GM12878 (cell line): ENCODE measurements at regions not wholly inside any gene's neighbourhood (a gene's known extent, or its start where the extent isn't known, plus 50 kb on each side); places are given as distances from the start of the nearest gene placed in this dataset.

Experiments
- ATAC-seq: fragments of 200-7000 bp; cut with Tn5 transposase; 3 replicates; pipeline ENCODE4 v1.9.1; 2020; ENCODE audit warnings: mild to moderate bottlenecking, moderate library complexity
- BruUV-seq: library from RNA; stranded (reverse); fragments of 400-500 nt; replicated peaks from 2 replicates; lab custom pipeline; 2021; lab: Mats Ljungman, UMichigan
- CTCF ChIA-PET: fragments of 300-600 bp; sonication (Branson Sonifier 250); formaldehyde crosslinking; extraction: SDS; loops from one replicate; lab custom pipeline; 2021; ENCODE audit warnings: inconsistent platforms; lab: Yijun Ruan, JAX
- POLR2A ChIA-PET: fragments of 350-600 bp; formaldehyde crosslinking; extraction: SDS; loops from one replicate; lab custom pipeline; 2021; ENCODE audit warnings: inconsistent platforms; lab: Charles Lee
- RAD21 ChIA-PET: fragments of 300-600 bp; sonication (Branson Sonifier 250); formaldehyde crosslinking; loops from one replicate; lab custom pipeline; 2023; ENCODE audit warnings: antibody characterized with exemption; ENCODE audit not compliant: unreplicated experiment; lab: Charles Lee
- SMC1A ChIA-PET: fragments of 300-600 bp; sonication (Branson Sonifier 250); formaldehyde crosslinking; loops from one replicate; lab custom pipeline; 2023; ENCODE audit not compliant: unreplicated experiment, uncharacterized antibody; lab: Charles Lee
- DNase-seq: peaks from one replicate; pipeline ENCODE4 v3.0.0-alpha.2; 2011; ENCODE audit warnings: low read depth, low spot score
- FAIRE-seq: peaks from 3 replicates; lab custom pipeline; 2011; peaks lifted over from hg19 to GRCh38; lab: Jason Lieb, UNC
- H2AFZ ChIP-seq: 2 replicates; pipeline ENCODE4 v1.6.0; 2011; ENCODE audit warnings: low read depth, low read length, control low read depth; ENCODE audit not compliant: control insufficient read depth
- H3K27ac ChIP-seq: 2 replicates; pipeline ENCODE4 v1.5.1; 2011; ENCODE audit warnings: control low read depth; ENCODE audit not compliant: control insufficient read depth, insufficient read depth
- H3K27me3 ChIP-seq, 2 experiments: replicated peaks in 1 of 2; 2 replicates each; pipeline versions ENCODE4 v1.6.0 to v1.6.1; 2011; ENCODE audit warnings: low read length in 1 of 2; ENCODE audit not compliant: control insufficient read depth in 2 of 2, insufficient read depth in 2 of 2
- H3K36me3 ChIP-seq, 2 experiments: 2 replicates each; pipeline ENCODE4 v1.5.1; 2011; ENCODE audit warnings: low read length in 1 of 2; ENCODE audit not compliant: control insufficient read depth in 2 of 2, insufficient read depth in 2 of 2
- H3K4me1 ChIP-seq: 2 replicates; pipeline ENCODE4 v1.6.1; 2011; ENCODE audit warnings: mild to moderate bottlenecking, low read length, moderate library complexity, mixed read lengths; ENCODE audit not compliant: control insufficient read depth, insufficient read depth
- H3K4me2 ChIP-seq: 2 replicates; pipeline ENCODE4 v1.6.0; 2011; ENCODE audit warnings: control low read depth; ENCODE audit not compliant: control insufficient read depth, insufficient read depth
- H3K4me3 ChIP-seq: fragments of 200-600 bp; sonication (generic); 2 replicates; pipeline ENCODE4 v1.5.1; 2016
- H3K79me2 ChIP-seq: 2 replicates; pipeline ENCODE4 v1.6.0; 2011; ENCODE audit warnings: low read length; ENCODE audit not compliant: control insufficient read depth, insufficient read depth
- H3K9ac ChIP-seq: 2 replicates; pipeline ENCODE4 v1.8.0; 2011; ENCODE audit warnings: low read length, control low read depth, mixed read lengths; ENCODE audit not compliant: control insufficient read depth, insufficient read depth
- H3K9me3 ChIP-seq: replicated peaks from 3 replicates; pipeline ENCODE4 v1.5.1; 2011; ENCODE audit warnings: mild to moderate bottlenecking, low read length; ENCODE audit not compliant: control insufficient read depth, insufficient read depth
- H4K20me1 ChIP-seq: 2 replicates; pipeline ENCODE4 v1.6.0; 2011; ENCODE audit not compliant: control insufficient read depth, insufficient read depth
- BHLHE40 ChIP-seq, 2 experiments: fragments of 450-650 bp in 1 of 2; IDR thresholded peaks; 2 replicates each; pipeline ENCODE4 v1.6.1; 2011 to 2017; ENCODE audit warnings: low read depth in 2 of 2, borderline replicate concordance in 1 of 2, improper control_type of control experiment in 1 of 2, low read length in 1 of 2, mild to moderate bottlenecking in 1 of 2
- CBX5 ChIP-seq: sonication (generic); IDR thresholded peaks from 2 replicates; pipeline ENCODE4 v1.6.1; 2016; ENCODE audit warnings: low read depth, moderate library complexity, mild to moderate bottlenecking, inconsistent platforms
- HCFC1 ChIP-seq: fragments of 150-350 bp; IDR thresholded peaks from 2 replicates; pipeline ENCODE4 v1.6.1; 2014; ENCODE audit warnings: low read length
- MTA3 ChIP-seq: IDR thresholded peaks from 2 replicates; pipeline ENCODE4 v1.6.1; 2012; ENCODE audit warnings: low read length, inconsistent platforms, borderline replicate concordance
- NBN ChIP-seq: fragments of 450-650 bp; IDR thresholded peaks from 2 replicates; pipeline ENCODE4 v1.6.1; 2016
- NR2C2 ChIP-seq: IDR thresholded peaks from 2 replicates; pipeline ENCODE4 v1.6.1; 2011; ENCODE audit warnings: borderline replicate concordance, low read depth; ENCODE audit not compliant: control insufficient read depth, insufficient read length
- SREBF1 ChIP-seq: IDR thresholded peaks from 2 replicates; pipeline ENCODE4 v1.6.1; 2012; ENCODE audit warnings: mild to moderate bottlenecking, low read length
- ZNF24 ChIP-seq: fragments of 450-650 bp; IDR thresholded peaks from 2 replicates; pipeline ENCODE4 v1.6.1; 2017; ENCODE audit warnings: antibody characterized with exemption, mild to moderate bottlenecking
- WGBS: methylation state at CpG from one replicate; pipeline ENCODE4 v1.1.6; 2016; ENCODE audit warnings: low lambda C conversion rate; ENCODE audit not compliant: insufficient replicate concordance, insufficient coverage; ENCODE audit errors: missing lambda C conversion rate; 5-methylcytosine and 5-hydroxymethylcytosine counted together
- in situ Hi-C: fragments of 300-500 bp; cut with MboI; formaldehyde crosslinking; loops from 9 replicates; pipeline ENCODE4 v1.14.3; 2018; ENCODE audit warnings: mixed read lengths
- intact Hi-C: fragments of 100-400 bp; cut with micrococcal nuclease; formaldehyde crosslinking; loops from one replicate; pipeline ENCODE4 v1.14.2; 2022; ENCODE audit not compliant: unreplicated experiment
- TF ChIP-seq, protein P1 (sequence below): fragments of 450-650 bp; IDR thresholded peaks from 2 replicates; pipeline ENCODE4 v1.6.1; 2017; ENCODE audit warnings: mild to moderate bottlenecking
- TF ChIP-seq, protein P2 (sequence below): fragments of 450-650 bp; IDR thresholded peaks from 2 replicates; pipeline ENCODE4 v1.6.1; 2017; ENCODE audit warnings: mild to moderate bottlenecking, moderate library complexity
- TF ChIP-seq, protein P3 (sequence below): fragments of 450-650 bp; IDR thresholded peaks from 2 replicates; pipeline ENCODE4 v1.6.1; 2017; ENCODE audit warnings: antibody characterized with exemption, mild to moderate bottlenecking, moderate library complexity
- TF ChIP-seq, protein P4 (sequence below): fragments of 450-650 bp; IDR thresholded peaks from 2 replicates; pipeline ENCODE4 v1.6.1; 2017; ENCODE audit warnings: borderline replicate concordance

DNA sequence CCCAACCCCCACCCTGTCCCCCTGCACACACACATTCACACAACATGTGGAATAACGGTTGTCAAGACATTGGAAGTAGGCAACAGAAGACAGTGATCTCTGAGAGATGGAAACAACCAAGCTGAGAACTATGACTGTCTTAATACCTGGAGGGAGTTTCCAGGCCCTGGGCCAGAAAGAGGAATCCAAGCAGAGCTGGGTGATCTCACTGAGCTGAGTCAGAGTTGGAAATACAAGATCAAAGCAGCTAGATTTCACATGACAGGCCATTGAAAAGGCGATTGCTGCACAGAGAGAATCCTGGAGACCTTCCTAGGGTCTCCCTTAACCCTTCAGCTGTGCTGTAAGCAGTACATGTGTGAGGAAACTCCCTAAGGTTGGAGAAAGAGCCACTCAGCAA, 165.8 kb upstream of the PRSS1 start (continued):
- TF ChIP-seq, protein P1, sequence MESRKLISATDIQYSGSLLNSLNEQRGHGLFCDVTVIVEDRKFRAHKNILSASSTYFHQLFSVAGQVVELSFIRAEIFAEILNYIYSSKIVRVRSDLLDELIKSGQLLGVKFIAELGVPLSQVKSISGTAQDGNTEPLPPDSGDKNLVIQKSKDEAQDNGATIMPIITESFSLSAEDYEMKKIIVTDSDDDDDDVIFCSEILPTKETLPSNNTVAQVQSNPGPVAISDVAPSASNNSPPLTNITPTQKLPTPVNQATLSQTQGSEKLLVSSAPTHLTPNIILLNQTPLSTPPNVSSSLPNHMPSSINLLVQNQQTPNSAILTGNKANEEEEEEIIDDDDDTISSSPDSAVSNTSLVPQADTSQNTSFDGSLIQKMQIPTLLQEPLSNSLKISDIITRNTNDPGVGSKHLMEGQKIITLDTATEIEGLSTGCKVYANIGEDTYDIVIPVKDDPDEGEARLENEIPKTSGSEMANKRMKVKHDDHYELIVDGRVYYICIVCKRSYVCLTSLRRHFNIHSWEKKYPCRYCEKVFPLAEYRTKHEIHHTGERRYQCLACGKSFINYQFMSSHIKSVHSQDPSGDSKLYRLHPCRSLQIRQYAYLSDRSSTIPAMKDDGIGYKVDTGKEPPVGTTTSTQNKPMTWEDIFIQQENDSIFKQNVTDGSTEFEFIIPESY, result no peak
- no peak for TF ChIP-seq MTA3
- TF ChIP-seq, protein P2, sequence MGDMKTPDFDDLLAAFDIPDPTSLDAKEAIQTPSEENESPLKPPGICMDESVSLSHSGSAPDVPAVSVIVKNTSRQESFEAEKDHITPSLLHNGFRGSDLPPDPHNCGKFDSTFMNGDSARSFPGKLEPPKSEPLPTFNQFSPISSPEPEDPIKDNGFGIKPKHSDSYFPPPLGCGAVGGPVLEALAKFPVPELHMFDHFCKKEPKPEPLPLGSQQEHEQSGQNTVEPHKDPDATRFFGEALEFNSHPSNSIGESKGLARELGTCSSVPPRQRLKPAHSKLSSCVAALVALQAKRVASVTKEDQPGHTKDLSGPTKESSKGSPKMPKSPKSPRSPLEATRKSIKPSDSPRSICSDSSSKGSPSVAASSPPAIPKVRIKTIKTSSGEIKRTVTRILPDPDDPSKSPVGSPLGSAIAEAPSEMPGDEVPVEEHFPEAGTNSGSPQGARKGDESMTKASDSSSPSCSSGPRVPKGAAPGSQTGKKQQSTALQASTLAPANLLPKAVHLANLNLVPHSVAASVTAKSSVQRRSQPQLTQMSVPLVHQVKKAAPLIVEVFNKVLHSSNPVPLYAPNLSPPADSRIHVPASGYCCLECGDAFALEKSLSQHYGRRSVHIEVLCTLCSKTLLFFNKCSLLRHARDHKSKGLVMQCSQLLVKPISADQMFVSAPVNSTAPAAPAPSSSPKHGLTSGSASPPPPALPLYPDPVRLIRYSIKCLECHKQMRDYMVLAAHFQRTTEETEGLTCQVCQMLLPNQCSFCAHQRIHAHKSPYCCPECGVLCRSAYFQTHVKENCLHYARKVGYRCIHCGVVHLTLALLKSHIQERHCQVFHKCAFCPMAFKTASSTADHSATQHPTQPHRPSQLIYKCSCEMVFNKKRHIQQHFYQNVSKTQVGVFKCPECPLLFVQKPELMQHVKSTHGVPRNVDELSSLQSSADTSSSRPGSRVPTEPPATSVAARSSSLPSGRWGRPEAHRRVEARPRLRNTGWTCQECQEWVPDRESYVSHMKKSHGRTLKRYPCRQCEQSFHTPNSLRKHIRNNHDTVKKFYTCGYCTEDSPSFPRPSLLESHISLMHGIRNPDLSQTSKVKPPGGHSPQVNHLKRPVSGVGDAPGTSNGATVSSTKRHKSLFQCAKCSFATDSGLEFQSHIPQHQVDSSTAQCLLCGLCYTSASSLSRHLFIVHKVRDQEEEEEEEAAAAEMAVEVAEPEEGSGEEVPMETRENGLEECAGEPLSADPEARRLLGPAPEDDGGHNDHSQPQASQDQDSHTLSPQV, result no peak

DNA sequence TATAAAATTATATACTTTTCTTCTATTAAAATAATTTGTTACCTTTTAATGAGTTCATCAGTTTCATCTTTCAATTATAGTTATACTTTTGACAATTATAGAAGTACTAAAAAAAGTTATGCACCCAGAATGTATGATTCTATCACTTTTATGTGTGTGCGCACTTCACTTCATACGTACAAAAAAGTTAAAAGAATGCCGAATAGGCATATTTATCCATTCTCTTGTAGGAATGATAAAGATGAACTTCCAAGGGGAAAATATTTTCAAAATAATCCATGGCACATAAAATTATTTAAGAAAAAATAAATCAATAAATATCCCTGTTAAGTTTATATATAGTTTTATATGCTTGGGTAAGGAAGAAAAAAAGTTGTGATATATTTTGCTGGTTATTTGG, 166.9 kb upstream of the PRSS1 start:
- BruUV-seq, result no TSS peak
- no peak for FAIRE-seq
- ChIA-PET POLR2A (interaction anchor here (0.7 to 2.2 kb wide), 2 partner anchors 23 to 256 kb away, joined by 5 to 9 read pairs; no protein-coding TSS in a partner anchor), RAD21 (interaction anchor here (0.7 to 5.6 kb wide), 7 partner anchors 20 to 228 kb away, joined by 3 to 127 read pairs (median 6); no protein-coding TSS in a partner anchor), CTCF (interaction anchor here (1.0 to 6.2 kb wide), 7 partner anchors 21 to 201 kb away, joined by 3 to 165 read pairs (median 8); no protein-coding TSS in a partner anchor), SMC1A (interaction anchor here (0.7 to 4.1 kb wide), 7 partner anchors 19 to 1335 kb away, joined by 3 to 76 read pairs (median 3); partner anchors contain the start of gene PRSS2)
- Histone ChIP-seq H3K4me2 (no peak overlapping the region), H3K9ac (no peak overlapping the region), H3K4me1 (peaks cover 10% of the 10 kb centered on the region), H3K79me2 (no peaks in the 10 kb centered on the region), H3K9me3 (no peaks in the 10 kb centered on the region), H3K27me3 (no peaks in the 10 kb centered on the region), H4K20me1 (no peaks in the 10 kb centered on the region), H3K4me3 (no peak overlapping the region), H3K36me3 (no peaks in the 10 kb centered on the region), H3K27ac (no peak overlapping the region), H2AFZ (no peak overlapping the region)
- WGBS, result 99% methylated on average over 3 of the region's 3 CpGs
- in situ Hi-C loops, result no loop called here
- no peak for ATAC-seq
- intact Hi-C loops, result no loop called here
- DNase-seq, result no peak
- TF ChIP-seq HCFC1 (no peak), BHLHE40 (IDR thresholded peaks at IDR 0.05; ENCODE audit: borderline replicate concordance in 1 of 2, low read depth in 2 of 2, low read length in 1 of 2) (no peak), NR2C2 (no peak), CBX5 (no peak), NBN (no peak), SREBF1 (no peak), ZNF24 (no peak)
- TF ChIP-seq, protein P3, sequence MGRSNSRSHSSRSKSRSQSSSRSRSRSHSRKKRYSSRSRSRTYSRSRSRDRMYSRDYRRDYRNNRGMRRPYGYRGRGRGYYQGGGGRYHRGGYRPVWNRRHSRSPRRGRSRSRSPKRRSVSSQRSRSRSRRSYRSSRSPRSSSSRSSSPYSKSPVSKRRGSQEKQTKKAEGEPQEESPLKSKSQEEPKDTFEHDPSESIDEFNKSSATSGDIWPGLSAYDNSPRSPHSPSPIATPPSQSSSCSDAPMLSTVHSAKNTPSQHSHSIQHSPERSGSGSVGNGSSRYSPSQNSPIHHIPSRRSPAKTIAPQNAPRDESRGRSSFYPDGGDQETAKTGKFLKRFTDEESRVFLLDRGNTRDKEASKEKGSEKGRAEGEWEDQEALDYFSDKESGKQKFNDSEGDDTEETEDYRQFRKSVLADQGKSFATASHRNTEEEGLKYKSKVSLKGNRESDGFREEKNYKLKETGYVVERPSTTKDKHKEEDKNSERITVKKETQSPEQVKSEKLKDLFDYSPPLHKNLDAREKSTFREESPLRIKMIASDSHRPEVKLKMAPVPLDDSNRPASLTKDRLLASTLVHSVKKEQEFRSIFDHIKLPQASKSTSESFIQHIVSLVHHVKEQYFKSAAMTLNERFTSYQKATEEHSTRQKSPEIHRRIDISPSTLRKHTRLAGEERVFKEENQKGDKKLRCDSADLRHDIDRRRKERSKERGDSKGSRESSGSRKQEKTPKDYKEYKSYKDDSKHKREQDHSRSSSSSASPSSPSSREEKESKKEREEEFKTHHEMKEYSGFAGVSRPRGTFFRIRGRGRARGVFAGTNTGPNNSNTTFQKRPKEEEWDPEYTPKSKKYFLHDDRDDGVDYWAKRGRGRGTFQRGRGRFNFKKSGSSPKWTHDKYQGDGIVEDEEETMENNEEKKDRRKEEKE, result no peak
- TF ChIP-seq, protein P4, sequence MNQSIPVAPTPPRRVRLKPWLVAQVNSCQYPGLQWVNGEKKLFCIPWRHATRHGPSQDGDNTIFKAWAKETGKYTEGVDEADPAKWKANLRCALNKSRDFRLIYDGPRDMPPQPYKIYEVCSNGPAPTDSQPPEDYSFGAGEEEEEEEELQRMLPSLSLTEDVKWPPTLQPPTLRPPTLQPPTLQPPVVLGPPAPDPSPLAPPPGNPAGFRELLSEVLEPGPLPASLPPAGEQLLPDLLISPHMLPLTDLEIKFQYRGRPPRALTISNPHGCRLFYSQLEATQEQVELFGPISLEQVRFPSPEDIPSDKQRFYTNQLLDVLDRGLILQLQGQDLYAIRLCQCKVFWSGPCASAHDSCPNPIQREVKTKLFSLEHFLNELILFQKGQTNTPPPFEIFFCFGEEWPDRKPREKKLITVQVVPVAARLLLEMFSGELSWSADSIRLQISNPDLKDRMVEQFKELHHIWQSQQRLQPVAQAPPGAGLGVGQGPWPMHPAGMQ, result no peak
